SH-SY5Y (cell line): ENCODE measurements at regions not wholly inside any gene's neighbourhood (a gene's known extent, or its start where the extent isn't known, plus 50 kb on each side); places are given as distances from the start of the nearest gene placed in this dataset.

Experiments
- GATA2 ChIP-seq: IDR thresholded peaks from 2 replicates; pipeline ENCODE4 v1.6.1; 2011; ENCODE audit warnings: mild to moderate bottlenecking, low read depth, low read length
- GATA3 ChIP-seq: IDR thresholded peaks from 2 replicates; pipeline ENCODE4 v1.6.1; 2011; ENCODE audit warnings: low read depth, mild to moderate bottlenecking, low read length, moderate library complexity

DNA sequence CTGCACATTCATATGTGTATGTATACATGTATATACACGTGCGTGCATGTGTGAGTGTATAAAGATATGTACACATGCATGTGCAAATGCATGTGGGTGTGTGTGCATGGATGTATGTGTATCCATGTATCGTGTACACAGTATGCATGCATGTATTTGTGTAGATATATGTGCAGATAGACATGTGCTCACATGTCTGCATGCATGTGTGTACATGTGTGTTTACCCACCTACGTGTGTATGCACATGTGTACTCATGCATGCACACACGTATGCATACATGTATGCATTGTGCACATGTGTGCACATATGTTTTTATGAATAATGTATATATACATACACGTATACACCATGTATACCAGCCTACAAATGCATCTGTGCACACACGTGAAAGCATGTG, 80.3 kb upstream of the ZNF322 start:
- no peak for TF ChIP-seq GATA2
- no peak for TF ChIP-seq GATA3

DNA sequence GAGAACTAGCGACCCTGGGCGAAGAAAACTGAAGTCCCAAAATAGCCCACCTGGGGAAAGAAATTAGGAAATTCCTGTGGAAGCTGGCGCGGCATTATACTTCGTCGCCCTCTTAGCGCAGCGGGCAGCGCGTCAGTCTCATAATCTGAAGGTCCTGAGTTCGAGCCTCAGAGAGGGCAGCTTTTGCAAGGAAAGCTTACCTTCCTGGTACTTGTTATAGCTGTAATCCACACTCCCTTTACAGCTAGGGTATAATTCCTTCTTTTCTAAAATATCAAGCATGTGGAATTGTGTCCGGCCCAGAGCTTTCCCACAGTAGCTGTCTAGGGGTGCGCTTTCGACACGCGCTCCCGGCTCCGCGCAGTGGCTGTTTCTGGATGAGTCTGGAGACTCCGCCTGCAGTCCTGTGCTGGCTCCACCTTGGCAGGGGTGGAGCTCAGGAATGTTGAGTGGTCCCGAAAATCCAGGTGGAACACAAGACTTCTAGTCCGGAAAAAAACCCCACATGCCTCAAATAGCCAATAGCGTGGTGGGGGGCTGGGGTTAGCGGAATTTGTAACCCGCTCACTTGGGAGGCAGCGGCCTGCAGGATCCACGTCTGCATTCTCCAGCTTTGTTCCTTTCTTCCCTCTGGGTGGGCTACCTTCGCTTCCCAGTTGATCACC, 83.7 kb upstream of the ZNF322 start:
- TF ChIP-seq GATA3: no peak
- no peak for TF ChIP-seq GATA2

DNA sequence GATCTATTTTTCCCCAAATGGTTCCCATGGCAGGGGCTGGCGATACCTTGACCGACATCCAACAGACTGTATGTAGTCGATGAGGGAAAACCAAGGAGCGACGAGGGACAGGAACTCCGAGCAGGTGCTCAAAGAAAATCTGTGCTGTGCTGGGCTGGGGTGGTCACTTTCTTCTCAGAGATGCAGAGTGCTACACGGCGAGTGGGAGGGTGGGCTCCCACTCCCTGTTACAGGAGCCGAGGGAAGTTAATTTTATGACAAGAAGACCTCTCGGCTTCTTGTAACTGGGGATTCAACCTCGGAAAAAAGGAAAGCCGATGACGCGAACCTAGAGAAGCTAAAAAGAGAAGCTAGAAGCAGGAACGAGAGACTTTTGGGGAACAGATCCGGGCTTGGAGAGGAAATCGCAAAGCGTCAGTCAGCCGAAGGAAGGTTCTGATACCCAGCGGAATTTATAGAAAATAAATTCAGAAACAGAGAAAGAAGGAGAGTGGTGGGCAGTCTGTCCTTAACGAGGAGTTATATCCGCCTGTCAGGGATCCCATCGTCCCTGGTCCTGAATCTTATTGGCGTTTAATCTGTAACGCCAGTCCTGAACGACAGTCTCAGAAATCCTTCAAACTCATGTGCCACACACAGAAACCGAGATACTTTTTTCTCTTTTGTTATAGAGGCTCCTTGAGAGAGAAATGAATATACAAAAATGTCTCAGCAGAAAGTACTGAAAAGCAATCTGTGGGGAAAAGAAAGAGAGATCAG, 84.6 kb upstream of the ZNF322 start:
- TF ChIP-seq GATA3 (no peak), GATA2 (no peak)

DNA sequence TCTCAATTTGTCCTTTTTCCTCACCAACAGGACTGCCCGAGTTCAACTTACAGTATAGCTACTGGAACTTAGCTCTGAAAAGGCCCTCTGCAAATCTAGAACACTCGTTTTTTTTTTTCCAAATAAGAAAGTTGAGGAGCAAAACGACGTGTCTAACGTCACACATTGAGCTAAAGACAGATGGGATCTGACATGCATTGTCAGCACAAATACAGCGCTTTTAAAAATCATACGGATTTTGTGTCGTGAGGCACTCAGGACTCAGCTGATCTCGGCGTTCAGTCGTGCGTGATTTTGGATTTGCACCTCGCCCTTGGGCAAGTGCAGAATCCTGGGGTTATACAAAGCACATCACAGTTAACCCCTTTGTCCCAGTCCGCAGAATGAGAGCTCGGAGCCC, 94.7 kb upstream of the ZNF322 start:
- TF ChIP-seq GATA3 (no peak), GATA2 (no peak)

DNA sequence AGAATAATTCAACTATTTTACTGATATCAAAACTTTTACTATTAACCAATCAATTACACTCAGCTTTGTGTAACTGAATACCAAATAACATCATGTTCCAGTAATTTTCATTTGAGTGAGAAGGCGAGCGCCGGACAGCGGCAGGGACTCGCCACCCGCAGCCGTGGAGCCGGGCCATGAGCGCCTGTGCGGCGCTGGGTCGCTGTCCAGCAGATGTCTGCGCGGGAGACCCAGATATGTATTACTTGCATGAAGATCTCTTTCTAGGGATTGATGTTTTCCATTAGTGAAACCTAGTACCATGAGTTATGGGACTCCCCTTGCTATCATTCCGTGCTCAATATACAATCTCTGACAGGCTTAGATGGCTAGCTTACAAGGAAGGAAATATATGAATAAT, 245.1 kb upstream of the PRSS16 start:
- no peak for TF ChIP-seq GATA2
- TF ChIP-seq GATA3: no peak

DNA sequence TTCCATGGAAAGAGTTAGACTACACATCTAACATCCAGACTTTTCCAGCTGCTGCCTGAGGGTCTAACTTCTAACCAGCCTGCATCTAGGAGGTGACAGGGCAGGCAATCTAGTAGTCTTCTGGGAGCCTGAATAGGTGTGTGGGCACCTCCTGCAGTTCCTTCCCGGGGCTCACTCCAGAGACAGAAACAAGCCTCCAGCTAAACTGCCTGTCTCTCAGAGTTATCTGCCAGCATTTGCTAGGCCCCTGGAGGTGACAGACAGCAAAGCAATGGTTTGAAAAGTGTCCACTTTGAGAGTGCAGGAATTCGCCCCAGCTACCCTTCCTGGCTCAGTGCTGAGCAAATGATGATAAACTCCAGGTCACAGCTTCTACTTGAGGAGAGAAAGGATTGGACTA, 240.5 kb upstream of the PRSS16 start:
- no peak for TF ChIP-seq GATA3
- no peak for TF ChIP-seq GATA2

DNA sequence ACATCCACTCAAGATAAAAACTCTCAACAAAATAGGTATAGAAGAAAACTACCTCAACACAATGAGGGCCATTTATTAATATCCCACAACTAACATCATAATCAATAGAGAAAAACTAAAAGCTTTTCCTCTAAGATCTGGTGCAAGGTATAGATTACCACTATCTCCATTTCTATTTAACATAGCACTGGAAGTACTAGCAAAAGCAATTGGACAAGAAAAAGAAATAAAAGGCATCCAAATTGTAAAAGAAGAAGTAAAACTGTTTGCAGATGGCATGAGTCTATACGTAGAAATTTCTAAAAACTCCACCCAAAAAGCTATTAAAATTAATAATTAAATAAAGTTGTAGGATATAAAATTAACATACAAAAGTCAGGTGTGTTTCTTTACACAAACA, 230.8 kb upstream of the PRSS16 start:
- TF ChIP-seq GATA2: no peak

DNA sequence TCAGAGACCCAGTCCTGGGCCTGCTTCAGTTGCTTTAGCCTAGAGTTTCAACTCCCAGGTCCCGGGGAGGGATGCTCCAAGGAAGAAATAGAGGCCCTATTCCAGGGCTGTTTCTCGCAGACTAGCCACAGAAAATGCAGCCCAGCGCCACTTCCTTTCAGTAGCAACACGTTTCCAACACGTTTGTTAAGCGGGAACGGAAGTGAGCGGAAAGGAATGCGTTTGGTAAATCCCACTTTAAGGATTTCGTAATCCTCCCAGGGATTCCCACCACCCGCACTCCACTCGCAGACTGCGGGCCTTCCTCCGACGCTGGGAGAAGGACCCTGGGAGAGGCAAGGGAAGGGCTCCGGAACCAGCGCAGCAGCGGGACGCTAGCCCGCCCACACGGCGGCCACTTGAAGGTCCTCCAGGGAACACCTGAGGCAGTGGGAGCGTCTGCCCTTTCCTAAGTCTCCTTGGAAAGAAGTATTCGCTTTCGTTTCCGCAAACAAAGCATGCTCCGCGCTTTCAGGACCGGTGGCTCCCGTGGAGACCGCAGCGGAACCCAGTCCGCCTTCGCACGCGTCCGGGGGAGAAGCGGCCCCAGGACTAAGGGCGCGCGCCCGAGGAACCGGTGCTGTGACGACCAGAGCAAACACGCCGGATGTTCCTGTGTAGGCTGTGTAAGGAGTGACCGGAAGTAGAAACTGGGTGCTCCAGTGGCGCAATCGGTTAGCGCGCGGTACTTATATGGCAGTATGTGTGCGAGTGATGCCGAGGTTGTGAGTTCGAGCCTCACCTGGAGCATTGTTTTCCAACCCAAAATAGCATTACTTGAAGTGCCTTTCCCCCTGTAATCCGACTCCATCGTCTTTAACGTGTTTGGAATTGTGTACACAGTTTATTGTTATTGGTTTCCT, 227.6 kb upstream of the PRSS16 start:
- TF ChIP-seq GATA2 (no peak), GATA3 (no peak)

DNA sequence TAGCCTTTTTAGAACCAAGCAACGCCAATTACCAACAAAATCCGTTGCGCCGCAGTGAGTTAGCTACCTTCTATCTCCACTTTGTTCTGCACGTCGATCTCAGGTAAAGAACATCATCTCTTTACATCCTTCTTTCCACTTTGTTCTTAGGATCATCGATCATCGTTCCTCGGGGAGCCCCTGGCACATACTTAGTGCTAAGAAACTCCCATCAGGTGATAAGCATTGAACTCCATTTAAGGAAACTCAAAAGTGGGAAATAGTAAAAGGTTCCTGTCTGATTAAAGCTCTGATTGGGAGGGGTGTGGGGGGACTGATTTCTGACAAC, 227.0 kb upstream of the PRSS16 start:
- TF ChIP-seq GATA3: no peak
- TF ChIP-seq GATA2: no peak

DNA sequence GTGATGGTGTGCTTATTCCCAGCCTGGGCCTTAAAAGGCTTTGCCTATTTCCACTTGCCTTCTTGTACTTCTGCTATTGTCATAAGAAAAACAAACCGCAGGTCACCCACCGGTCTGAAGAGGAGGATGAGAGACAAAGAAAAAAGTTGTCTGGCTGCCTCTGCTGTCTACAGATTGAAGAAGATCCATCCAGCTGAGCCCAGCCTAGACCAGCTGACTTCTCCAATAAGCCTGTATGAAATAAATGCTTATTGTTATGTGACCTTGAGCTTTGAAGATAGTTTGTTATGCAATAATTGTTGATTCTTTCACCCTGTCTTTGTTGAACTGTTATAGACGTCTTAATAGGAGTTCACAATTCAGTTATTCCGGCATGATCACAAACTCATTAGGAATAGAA, 223.8 kb upstream of the PRSS16 start:
- TF ChIP-seq GATA3: no peak
- TF ChIP-seq GATA2: no peak

DNA sequence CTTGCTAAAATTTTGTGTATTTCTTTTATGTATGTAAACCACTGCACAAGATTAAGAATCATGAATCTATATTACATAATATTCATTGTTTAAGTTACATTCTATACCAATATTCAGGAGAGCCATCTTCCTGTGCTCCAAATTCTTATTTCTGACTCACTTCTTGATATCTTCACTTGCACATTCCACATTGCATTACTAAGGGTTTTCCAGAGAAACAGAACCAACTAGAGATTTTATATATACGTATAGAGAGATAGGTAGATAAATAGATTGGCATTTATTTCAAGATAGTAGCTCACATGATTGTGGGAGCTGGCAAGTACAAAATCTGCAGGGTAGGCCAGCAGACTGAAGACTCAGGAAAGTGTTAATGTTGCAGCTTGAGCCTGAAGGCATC, 222.2 kb upstream of the PRSS16 start:
- no peak for TF ChIP-seq GATA3
- TF ChIP-seq GATA2: no peak

DNA sequence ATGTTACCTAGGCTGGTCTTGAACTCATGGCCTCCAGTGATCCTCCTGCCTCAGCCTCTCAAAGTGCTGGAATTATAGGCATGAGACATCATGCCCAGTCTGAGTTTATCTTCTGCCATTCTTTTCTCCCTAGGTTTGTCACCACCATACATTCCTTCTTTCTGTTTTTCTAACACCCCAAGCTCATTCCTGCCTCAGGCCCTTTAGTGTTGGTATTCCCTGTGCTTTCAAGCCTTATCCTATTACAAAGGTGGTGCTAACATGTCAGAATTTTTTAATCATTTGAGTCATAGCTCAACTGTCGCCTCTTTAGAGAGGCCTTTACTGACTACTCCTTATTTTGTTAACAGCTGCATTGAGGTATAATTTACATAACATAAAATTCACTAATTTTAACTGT, 221.1 kb upstream of the PRSS16 start:
- TF ChIP-seq GATA3 (no peak), GATA2 (no peak)

DNA sequence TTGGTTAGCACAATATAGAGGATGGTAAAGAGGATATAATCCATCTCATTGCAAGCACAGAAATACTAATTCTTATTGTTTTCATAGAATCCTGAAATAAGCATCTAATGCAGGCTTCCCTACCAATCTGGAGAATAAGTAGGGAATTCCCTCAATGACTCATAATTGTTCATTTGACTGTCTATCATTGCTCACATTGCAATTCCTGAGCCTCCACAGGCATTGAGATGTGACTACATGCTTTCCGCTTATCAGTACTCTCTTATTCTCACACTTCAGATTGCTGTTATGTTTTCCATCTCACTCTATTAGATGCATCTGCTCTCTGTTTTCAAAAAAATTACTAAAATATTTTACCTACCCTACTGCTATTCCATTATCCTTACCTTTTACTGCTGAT, 216.2 kb upstream of the PRSS16 start:
- TF ChIP-seq GATA2: no peak
- TF ChIP-seq GATA3: no peak

DNA sequence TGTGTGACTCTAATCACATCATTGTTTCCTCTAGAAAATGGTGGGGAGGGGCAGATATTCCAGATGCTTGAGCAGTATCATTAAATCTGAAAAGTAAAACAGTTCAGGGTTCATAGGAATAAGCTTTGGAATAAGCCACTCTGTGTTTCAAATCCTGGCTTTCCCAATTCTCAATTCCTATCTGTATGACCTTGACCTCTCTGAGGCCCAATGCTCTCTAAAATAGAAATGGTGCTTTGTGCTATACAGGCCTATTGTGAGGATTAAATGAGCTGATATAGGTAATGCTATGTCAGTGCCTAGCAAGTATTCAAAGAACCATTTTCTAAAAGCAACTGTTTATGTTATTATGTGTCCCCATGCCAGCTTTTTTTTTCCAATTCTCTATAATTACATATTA, 209.0 kb upstream of the PRSS16 start:
- TF ChIP-seq GATA3 (no peak), GATA2 (no peak)
